WTC11 (cell line): ENCODE measurements at regions not wholly inside any gene's neighbourhood (a gene's known extent, or its start where the extent isn't known, plus 50 kb on each side); places are given as distances from the start of the nearest gene placed in this dataset.

Experiments used
- CBFB ChIP-seq: sonication (generic); formaldehyde crosslinking; IDR thresholded peaks from 2 replicates; pipeline ENCODE4 v1.8.1; 2022; ENCODE audit warnings: mild to moderate bottlenecking, low read depth, missing genetic modification reagents
- CREB1 ChIP-seq: sonication (generic); formaldehyde crosslinking; IDR thresholded peaks from 2 replicates; pipeline ENCODE4 v1.8.0; 2023; ENCODE audit warnings: mild to moderate bottlenecking, missing genetic modification reagents
- CREM ChIP-seq: sonication (generic); formaldehyde crosslinking; IDR thresholded peaks from 2 replicates; pipeline ENCODE4 v1.8.1; 2022; ENCODE audit warnings: mild to moderate bottlenecking, missing genetic modification reagents, moderate library complexity
- CTCF ChIP-seq: fragments of 200-600 bp; IDR thresholded peaks from 2 replicates; pipeline ENCODE4 v1.8.0; 2022; ENCODE audit warnings: antibody characterized with exemption
- MAX ChIP-seq: sonication (generic); formaldehyde crosslinking; IDR thresholded peaks from 2 replicates; pipeline ENCODE4 v1.8.0; 2022; ENCODE audit warnings: mild to moderate bottlenecking, missing genetic modification reagents
- SP1 ChIP-seq: sonication (generic); formaldehyde crosslinking; conservative IDR thresholded peaks from 2 replicates; pipeline ENCODE4 v1.8.1; 2022; ENCODE audit warnings: missing genetic modification reagents
- STAT6 ChIP-seq: sonication (generic); formaldehyde crosslinking; conservative IDR thresholded peaks from 2 replicates; pipeline ENCODE4 v1.8.1; 2023; ENCODE audit warnings: mild to moderate bottlenecking, low read depth, missing genetic modification reagents, moderate library complexity
- ZNF281 ChIP-seq: sonication (generic); formaldehyde crosslinking; IDR thresholded peaks from 2 replicates; pipeline ENCODE4 v1.8.0; 2023; ENCODE audit warnings: mild to moderate bottlenecking, missing genetic modification reagents
- ZNF423 ChIP-seq: fragments of 250-450 bp; sonication (Bioruptor Pico); IDR thresholded peaks from 2 replicates; pipeline ENCODE4 v2.1.2; 2022; ENCODE audit warnings: mild to moderate bottlenecking, moderate library complexity
- ZNF512 ChIP-seq: sonication (generic); formaldehyde crosslinking; IDR thresholded peaks from 2 replicates; pipeline ENCODE4 v1.8.1; 2022; ENCODE audit warnings: missing genetic modification reagents, borderline replicate concordance

- TF ChIP-seq CBFB (CRISPR knock-in tag): no peak
- no peak for TF ChIP-seq CTCF
- TF ChIP-seq ZNF423 (CRISPR knock-in tag): no peak
- TF ChIP-seq SP1 (CRISPR knock-in tag): no peak
- no peak for TF ChIP-seq STAT6 (CRISPR knock-in tag)
- TF ChIP-seq ZNF512 (CRISPR knock-in tag): no peak
- TF ChIP-seq MAX (CRISPR knock-in tag): no peak
- no peak for TF ChIP-seq CREB1 (CRISPR knock-in tag)
- TF ChIP-seq CREM (CRISPR knock-in tag): no peak
- TF ChIP-seq ZNF281 (CRISPR knock-in tag): no peak
Measured at GRCh38 chr20:20835897-20836296, 123.5 kb upstream of the RALGAPA2 start.
